H1 (cell line): ENCODE measurements at regions not wholly inside any gene's neighbourhood (a gene's known extent, or its start where the extent isn't known, plus 50 kb on each side); places are given as distances from the start of the nearest gene placed in this dataset.

ENCODE experiments used
- CTCF ChIP-seq, 3 experiments: IDR thresholded peaks; 1 replicate in 2 of 3; 2 replicates in 1 of 3; pipeline versions ENCODE4 v1.5.1 to v1.6.1; 2011; ENCODE audit warnings: low read length in 3 of 3, mild to moderate bottlenecking in 3 of 3, inconsistent platforms in 2 of 3, low read depth in 1 of 3, moderate library complexity in 1 of 3; ENCODE audit not compliant: insufficient read depth in 1 of 3; ENCODE audit errors: control extremely low read depth in 1 of 3
- EGR1 ChIP-seq: IDR thresholded peaks from 2 replicates; pipeline ENCODE4 v1.6.1; 2011; ENCODE audit warnings: low read depth, low read length, borderline replicate concordance
- EP300 ChIP-seq, 2 experiments: IDR thresholded peaks; 1 replicate in 1 of 2; 2 replicates in 1 of 2; pipeline ENCODE4 v1.6.1; 2011 to 2012; ENCODE audit warnings: low read depth in 2 of 2, low read length in 2 of 2, mild to moderate bottlenecking in 2 of 2, borderline replicate concordance in 1 of 2, inconsistent platforms in 1 of 2, moderate library complexity in 1 of 2
- POLR2A ChIP-seq, 2 experiments: IDR thresholded peaks; 1 replicate in 1 of 2; 2 replicates in 1 of 2; pipeline ENCODE4 v1.6.1; 2011; ENCODE audit warnings: low read depth in 2 of 2, low read length in 2 of 2, mild to moderate bottlenecking in 2 of 2; ENCODE audit errors: control extremely low read depth in 1 of 2
- SIN3A ChIP-seq, 2 experiments: IDR thresholded peaks in 1 of 2; conservative IDR thresholded peaks in 1 of 2; 2 replicates each; pipeline ENCODE4 v1.6.1; 2011 to 2012; ENCODE audit warnings: low read length in 2 of 2, improper control_type of control experiment in 1 of 2, low read depth in 1 of 2, mild to moderate bottlenecking in 1 of 2
- SIRT6 ChIP-seq: IDR thresholded peaks from one replicate; pipeline ENCODE4 v1.7.1; 2012; ENCODE audit warnings: low read length, inconsistent platforms
- YY1 ChIP-seq: IDR thresholded peaks from 2 replicates; pipeline ENCODE4 v1.6.1; 2011; ENCODE audit warnings: low read depth, mild to moderate bottlenecking, low read length

GRCh38 chr18:47390410-47391024 is 139.1 kb upstream of the SKOR2 start:
- TF ChIP-seq POLR2A (IDR thresholded peaks at IDR 0.05; ENCODE audit: control extremely low read depth in 1 of 2, low read depth in 2 of 2, low read length in 2 of 2) (no peak), CTCF (IDR thresholded peaks at IDR 0.05; ENCODE audit: control extremely low read depth in 1 of 3, insufficient read depth in 1 of 3, low read depth in 1 of 3, low read length in 3 of 3) (no peak), EGR1 (no peak), SIRT6 (no peak), YY1 (no peak), EP300 (IDR thresholded peaks at IDR 0.05; ENCODE audit: borderline replicate concordance in 1 of 2, low read depth in 2 of 2, low read length in 2 of 2) (no peak), SIN3A (conservative IDR thresholded peaks at IDR 0.05 in 1 of 2, IDR thresholded peaks at IDR 0.05 in 1 of 2; ENCODE audit: low read depth in 1 of 2, low read length in 2 of 2) (no peak)
